SK-N-SH (cell line): ENCODE measurements at regions not wholly inside any gene's neighbourhood (a gene's known extent, or its start where the extent isn't known, plus 50 kb on each side); places are given as distances from the start of the nearest gene placed in this dataset.

Experiments
- EP300 ChIP-seq, 2 experiments: IDR thresholded peaks; 2 replicates each; pipeline versions ENCODE4 v1.4.0 to v1.6.1; 2012; ENCODE audit warnings: borderline replicate concordance in 1 of 2, low read depth in 1 of 2, low read length in 1 of 2
- TAF1 ChIP-seq: IDR thresholded peaks from 2 replicates; pipeline ENCODE4 v1.6.1; 2012; ENCODE audit warnings: low read depth, mild to moderate bottlenecking, low read length, moderate library complexity, borderline replicate concordance

DNA sequence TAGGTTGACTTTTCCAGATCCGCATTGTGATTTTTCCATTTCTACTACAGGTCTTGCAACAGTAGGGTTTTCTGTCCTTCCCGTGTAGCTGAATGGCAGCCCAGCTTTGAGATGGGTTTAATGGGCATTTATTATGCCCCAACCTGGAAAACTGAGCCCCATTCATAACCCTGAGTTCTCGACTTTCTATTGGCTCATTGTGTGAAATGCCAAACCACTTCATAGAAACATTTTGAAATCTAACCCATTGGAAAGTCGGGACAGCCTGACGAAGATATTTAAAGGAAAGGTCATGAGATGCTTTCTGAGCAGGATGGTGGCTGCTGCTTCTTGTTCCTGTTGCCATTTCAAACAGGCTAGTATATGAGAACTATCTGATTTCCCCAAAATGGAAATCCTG is 203.5 kb downstream of the ZFP36L2 start:
- no peak for TF ChIP-seq EP300 (IDR thresholded peaks at IDR 0.05; ENCODE audit: borderline replicate concordance in 1 of 2, low read depth in 1 of 2, low read length in 1 of 2)
- no peak for TF ChIP-seq TAF1
